Prostate gland (tissue), 2 donors: ENCODE measurements at regions not wholly inside any gene's neighbourhood (a gene's known extent, or its start where the extent isn't known, plus 50 kb on each side); places are given as distances from the start of the nearest gene placed in this dataset.

ENCODE experiments used
- DNase-seq: peaks from one replicate; pipeline ENCODE4 v3.0.0-alpha.2; 2019; ENCODE audit warnings: low spot score
- H3K27ac ChIP-seq, 2 donors: fragments of 200-600 bp; sonication (generic); 2 replicates each; pipeline ENCODE4 v1.5.1; 2017 to 2019
- H3K27me3 ChIP-seq: fragments of 200-600 bp; sonication (generic); replicated peaks from 2 replicates; pipeline ENCODE4 v1.5.1; 2019; ENCODE audit not compliant: insufficient read depth
- H3K36me3 ChIP-seq, 2 donors: fragments of 200-600 bp; sonication (generic); 1 replicate in 1 of 2; 2 replicates in 1 of 2; pipeline versions ENCODE4 v1.5.1 to v1.8.1; 2017 to 2019
- H3K4me1 ChIP-seq: fragments of 200-600 bp; sonication (generic); replicated peaks from 2 replicates; pipeline ENCODE4 v1.5.1; 2019
- H3K4me3 ChIP-seq, 2 donors: fragments of 200-600 bp; sonication (generic); 2 replicates each; pipeline ENCODE4 v1.5.1; 2017 to 2019
- H3K9me3 ChIP-seq: fragments of 200-600 bp; sonication (generic); 2 replicates; pipeline ENCODE4 v1.5.1; 2017
- CTCF ChIP-seq, 4 experiments: fragments of 200-600 bp in 2 of 4; fragments of 450-650 bp in 2 of 4; sonication (generic) in 2 of 4; IDR thresholded peaks; 1 replicate in 3 of 4; 2 replicates in 1 of 4; pipeline ENCODE4 v1.5.1; 2016 to 2019; ENCODE audit warnings: antibody characterized with exemption in 4 of 4, mild to moderate bottlenecking in 2 of 4, moderate library complexity in 2 of 4
- POLR2A ChIP-seq: fragments of 450-650 bp; IDR thresholded peaks from one replicate; pipeline ENCODE4 v1.6.1; 2016; ENCODE audit warnings: antibody characterized with exemption, mild to moderate bottlenecking
- POLR2AphosphoS5 ChIP-seq: sonication (generic); formaldehyde crosslinking; IDR thresholded peaks from one replicate; pipeline ENCODE4 v1.6.1; 2017; ENCODE audit warnings: antibody characterized with exemption
- WGBS: methylation state at CpG from one replicate; pipeline ENCODE4 v1.1.5; 2018; 5-methylcytosine and 5-hydroxymethylcytosine counted together
- intact Hi-C: fragments of 100-400 bp; cut with DNase I; formaldehyde crosslinking; loops from one replicate; pipeline ENCODE4 v1.14.2; 2022

- DNase-seq: no peak
- Histone ChIP-seq H3K36me3 (no peaks in the 10 kb centered on the region), H3K27ac (no peak overlapping the region), H3K9me3 (no peaks in the 10 kb centered on the region), H3K27me3 (no peaks in the 10 kb centered on the region), H3K4me3 (no peak overlapping the region), H3K4me1 (no peaks in the 10 kb centered on the region)
- WGBS: 93% methylated on average over 8 of the region's 8 CpGs
- TF ChIP-seq POLR2AphosphoS5 (no peak), POLR2A (no peak), CTCF (IDR thresholded peaks at IDR 0.05) (no peak)
- intact Hi-C loops: no loop called here
These were observed 176.1 kb downstream of the ATPSCKMT start for GRCh38 chr5:10073441-10074104.

- Histone ChIP-seq H3K9me3 (no peaks in the 10 kb centered on the region), H3K36me3 (no peaks in the 10 kb centered on the region), H3K27me3 (no peaks in the 10 kb centered on the region), H3K4me1 (no peaks in the 10 kb centered on the region), H3K27ac (no peak overlapping the region), H3K4me3 (no peak overlapping the region)
- 83% methylated on average over 4 of the region's 4 CpGs for WGBS
- DNase-seq: no peak
- TF ChIP-seq POLR2AphosphoS5: no peak
- TF ChIP-seq CTCF (IDR thresholded peaks at IDR 0.05): no peak
- TF ChIP-seq POLR2A: no peak
- intact Hi-C loops: no loop called here
These were observed 179.9 kb downstream of the ATPSCKMT start for GRCh38 chr5:10069637-10070313.

- H3K4me3 ChIP-seq: no peak overlapping the region
- no peaks in the 10 kb centered on the region for H3K9me3 ChIP-seq
- no peak for DNase-seq
- intact Hi-C loops: no loop called here
- TF ChIP-seq POLR2A: no peak
- no peak for TF ChIP-seq POLR2AphosphoS5
- no peak for TF ChIP-seq CTCF (IDR thresholded peaks at IDR 0.05)
- H3K27ac ChIP-seq: no peak overlapping the region
- 97% methylated on average over 34 of the region's 34 CpGs for WGBS
- H3K27me3 ChIP-seq: no peaks in the 10 kb centered on the region
- no peaks in the 10 kb centered on the region for H3K4me1 ChIP-seq
- H3K36me3 ChIP-seq: no peaks in the 10 kb centered on the region
These were observed 184.2 kb downstream of the ATPSCKMT start for GRCh38 chr5:10065428-10066000.

- TF ChIP-seq POLR2A (no peak), POLR2AphosphoS5 (no peak), CTCF (IDR thresholded peaks at IDR 0.05) (no peak)
These were observed 185.0 kb downstream of the ATPSCKMT start for GRCh38 chr5:10064546-10065195.

More at GRCh38 chr5:10064546-10065195, 185.0 kb downstream of the ATPSCKMT start:
- Histone ChIP-seq H3K4me3 (no peak overlapping the region), H3K36me3 (no peaks in the 10 kb centered on the region), H3K4me1 (no peaks in the 10 kb centered on the region), H3K27me3 (no peaks in the 10 kb centered on the region), H3K27ac (no peak overlapping the region), H3K9me3 (no peaks in the 10 kb centered on the region)
- intact Hi-C loops: no loop called here
- DNase-seq: no peak
- WGBS: 77% methylated on average over 8 of the region's 8 CpGs
